Vagina (tissue), 2 donors: ENCODE measurements at regions not wholly inside any gene's neighbourhood (a gene's known extent, or its start where the extent isn't known, plus 50 kb on each side); places are given as distances from the start of the nearest gene placed in this dataset.

Experiments
- DNase-seq, 2 donors: peaks; one replicate each; pipeline ENCODE4 v3.0.0-alpha.2; 2017; ENCODE audit errors: extremely low spot score in 2 of 2
- H3K27ac ChIP-seq: fragments of 200-600 bp; sonication (generic); one replicate; pipeline ENCODE4 v1.5.1; 2019
- H3K27me3 ChIP-seq: fragments of 200-600 bp; sonication (generic); one replicate; pipeline ENCODE4 v1.5.1; 2019
- H3K36me3 ChIP-seq, 2 donors: fragments of 200-600 bp; sonication (generic); one replicate each; pipeline ENCODE4 v1.5.1; 2017 to 2019
- H3K4me1 ChIP-seq: fragments of 200-600 bp; sonication (generic); one replicate; pipeline ENCODE4 v1.5.1; 2019
- H3K4me3 ChIP-seq, 2 donors: fragments of 200-600 bp; sonication (generic); 1 replicate in 1 of 2; 2 replicates in 1 of 2; pipeline ENCODE4 v1.5.1; 2016 to 2019
- H3K9me3 ChIP-seq: fragments of 200-600 bp; sonication (generic); one replicate; pipeline ENCODE4 v1.5.1; 2019
- POLR2A ChIP-seq, 2 donors: fragments of 450-650 bp; IDR thresholded peaks; one replicate each; pipeline ENCODE4 v1.6.1; 2017; ENCODE audit warnings: antibody characterized with exemption in 2 of 2, mild to moderate bottlenecking in 2 of 2, moderate library complexity in 2 of 2
- POLR2AphosphoS5 ChIP-seq, 2 donors: sonication (generic); formaldehyde crosslinking; IDR thresholded peaks; one replicate each; pipeline ENCODE4 v1.9.0; 2017; ENCODE audit warnings: antibody characterized with exemption in 2 of 2, mild to moderate bottlenecking in 2 of 2, low read depth in 1 of 2; ENCODE audit not compliant: insufficient read depth in 1 of 2
- intact Hi-C: fragments of 100-400 bp; cut with DNase I; formaldehyde crosslinking; loops from one replicate; pipeline ENCODE4 v1.15.1; 2023
- TF ChIP-seq, protein P1 (sequence below), 3 experiments: fragments of 450-650 bp in 2 of 3; fragments of 200-600 bp in 1 of 3; sonication (generic) in 1 of 3; IDR thresholded peaks; one replicate each; pipeline ENCODE4 v1.5.1; 2017 to 2019; ENCODE audit warnings: antibody characterized with exemption in 3 of 3, mild to moderate bottlenecking in 2 of 3, moderate library complexity in 2 of 3

DNA sequence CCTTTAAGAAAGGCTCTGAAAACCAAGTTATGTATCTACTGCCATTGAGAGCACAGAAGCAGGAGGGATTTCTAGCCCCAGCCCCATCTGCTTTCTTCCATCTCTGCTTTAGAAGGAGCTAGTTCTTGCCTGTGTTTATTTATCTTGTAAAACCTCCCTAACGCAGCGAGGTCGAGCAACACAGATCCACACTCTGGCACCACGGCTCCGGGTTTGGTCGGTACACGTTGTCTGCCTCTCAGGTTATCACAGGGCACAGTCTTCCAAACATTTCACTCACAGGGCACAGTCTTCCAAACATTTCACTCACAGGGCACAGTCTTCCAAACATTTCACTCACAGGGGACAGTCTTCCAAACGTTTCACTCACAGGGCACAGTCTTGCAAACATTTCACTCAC lies 69.7 kb upstream of the TLR3 start:
- Histone ChIP-seq H3K27me3 (no peaks in the 10 kb centered on the region), H3K9me3 (no peaks in the 10 kb centered on the region), H3K27ac (no peak overlapping the region), H3K4me3 (no peak overlapping the region), H3K4me1 (no peaks in the 10 kb centered on the region), H3K36me3 (no peaks in the 10 kb centered on the region)
- no peak for TF ChIP-seq POLR2A (IDR thresholded peaks at IDR 0.05)
- TF ChIP-seq POLR2AphosphoS5 (IDR thresholded peaks at IDR 0.05; ENCODE audit: insufficient read depth in 1 of 2, low read depth in 1 of 2), result no peak
- TF ChIP-seq, protein P1, sequence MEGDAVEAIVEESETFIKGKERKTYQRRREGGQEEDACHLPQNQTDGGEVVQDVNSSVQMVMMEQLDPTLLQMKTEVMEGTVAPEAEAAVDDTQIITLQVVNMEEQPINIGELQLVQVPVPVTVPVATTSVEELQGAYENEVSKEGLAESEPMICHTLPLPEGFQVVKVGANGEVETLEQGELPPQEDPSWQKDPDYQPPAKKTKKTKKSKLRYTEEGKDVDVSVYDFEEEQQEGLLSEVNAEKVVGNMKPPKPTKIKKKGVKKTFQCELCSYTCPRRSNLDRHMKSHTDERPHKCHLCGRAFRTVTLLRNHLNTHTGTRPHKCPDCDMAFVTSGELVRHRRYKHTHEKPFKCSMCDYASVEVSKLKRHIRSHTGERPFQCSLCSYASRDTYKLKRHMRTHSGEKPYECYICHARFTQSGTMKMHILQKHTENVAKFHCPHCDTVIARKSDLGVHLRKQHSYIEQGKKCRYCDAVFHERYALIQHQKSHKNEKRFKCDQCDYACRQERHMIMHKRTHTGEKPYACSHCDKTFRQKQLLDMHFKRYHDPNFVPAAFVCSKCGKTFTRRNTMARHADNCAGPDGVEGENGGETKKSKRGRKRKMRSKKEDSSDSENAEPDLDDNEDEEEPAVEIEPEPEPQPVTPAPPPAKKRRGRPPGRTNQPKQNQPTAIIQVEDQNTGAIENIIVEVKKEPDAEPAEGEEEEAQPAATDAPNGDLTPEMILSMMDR (IDR thresholded peaks at IDR 0.05), result no peak
- intact Hi-C loops, result no loop called here
- no peak for DNase-seq

DNA sequence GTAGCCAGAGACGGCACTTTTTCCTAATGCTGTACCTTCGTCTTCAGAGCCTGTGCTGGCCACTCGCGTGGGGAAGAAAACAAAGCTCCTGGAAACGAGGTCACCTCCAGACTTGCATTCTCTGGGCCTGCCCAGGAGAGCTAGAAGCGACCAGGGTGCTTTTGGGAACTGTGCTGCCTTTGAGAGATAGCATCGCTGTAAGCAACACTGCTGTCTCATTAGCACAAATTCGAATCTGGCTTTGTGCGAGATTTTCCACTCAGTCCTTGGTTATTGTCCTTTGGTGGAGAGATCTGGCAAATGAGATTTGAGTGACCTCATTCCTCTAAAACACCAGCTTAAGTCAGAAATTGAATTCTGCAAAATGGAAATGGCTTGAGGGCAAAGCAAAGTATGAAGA lies 66.1 kb upstream of the TLR3 start:
- no peak overlapping the region for H3K27ac ChIP-seq

DNA sequence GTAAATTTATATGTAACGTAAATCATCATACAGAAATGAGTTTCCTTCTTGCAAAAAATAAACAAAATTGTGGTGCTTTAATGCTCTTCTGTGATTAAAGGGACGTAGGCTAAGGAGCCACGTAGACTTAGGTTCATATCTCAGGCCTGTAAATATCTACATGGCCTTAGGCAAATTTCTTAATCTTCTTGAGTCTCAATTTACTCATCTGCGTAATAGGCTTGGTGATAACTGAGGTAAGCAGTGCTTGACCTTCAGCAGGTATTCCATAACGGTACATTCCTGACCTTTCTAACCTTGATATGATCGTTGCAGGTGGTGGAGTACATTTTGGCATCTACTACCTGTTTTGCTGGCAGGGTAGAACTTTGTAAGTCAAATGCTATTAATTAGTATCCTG lies 65.2 kb upstream of the TLR3 start:
- no peak for DNase-seq
- intact Hi-C loops, result no loop called here
- no peak overlapping the region for H3K4me3 ChIP-seq
- TF ChIP-seq POLR2AphosphoS5 (IDR thresholded peaks at IDR 0.05; ENCODE audit: insufficient read depth in 1 of 2, low read depth in 1 of 2) (no peak), POLR2A (IDR thresholded peaks at IDR 0.05) (no peak)
- TF ChIP-seq, protein P1 (IDR thresholded peaks at IDR 0.05), result no peak
- H3K9me3 ChIP-seq, result no peaks in the 10 kb centered on the region
- no peak overlapping the region for H3K27ac ChIP-seq
- H3K36me3 ChIP-seq, result no peaks in the 10 kb centered on the region
- no peaks in the 10 kb centered on the region for H3K4me1 ChIP-seq
- H3K27me3 ChIP-seq, result no peaks in the 10 kb centered on the region

More for the DNA sequence above, 66.1 kb upstream of the TLR3 start:
- intact Hi-C loops, result no loop called here
- no peak for TF ChIP-seq POLR2AphosphoS5 (IDR thresholded peaks at IDR 0.05; ENCODE audit: insufficient read depth in 1 of 2, low read depth in 1 of 2)
- TF ChIP-seq, protein P1 (IDR thresholded peaks at IDR 0.05), result no peak
- no peak for TF ChIP-seq POLR2A (IDR thresholded peaks at IDR 0.05)
- Histone ChIP-seq H3K27me3 (no peaks in the 10 kb centered on the region), H3K36me3 (no peaks in the 10 kb centered on the region), H3K9me3 (no peaks in the 10 kb centered on the region), H3K4me3 (no peak overlapping the region), H3K4me1 (no peaks in the 10 kb centered on the region)
- DNase-seq, result no peak

DNA sequence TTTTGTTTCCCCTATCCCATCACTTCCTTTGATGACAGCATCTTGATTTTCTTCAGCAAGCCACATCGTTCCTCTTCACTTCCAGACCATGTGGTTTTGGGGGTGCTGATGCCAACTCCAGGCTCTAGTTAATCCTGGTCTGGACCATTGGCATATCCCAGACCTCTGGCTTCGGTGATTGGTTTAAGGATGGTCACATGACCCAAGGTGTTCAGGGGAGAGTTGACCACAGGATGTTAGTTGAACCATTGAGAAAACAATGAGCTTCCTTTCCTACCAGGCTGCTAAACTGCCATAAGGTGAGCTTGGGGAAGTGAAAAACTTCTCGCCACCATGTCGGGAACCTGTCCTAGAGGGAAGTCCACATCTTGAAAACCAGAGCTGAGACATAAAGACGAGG lies 60.9 kb upstream of the TLR3 start:
- no peak for DNase-seq
- Histone ChIP-seq H3K36me3 (no peaks in the 10 kb centered on the region), H3K27me3 (no peaks in the 10 kb centered on the region), H3K27ac (no peak overlapping the region), H3K4me1 (no peaks in the 10 kb centered on the region), H3K9me3 (no peaks in the 10 kb centered on the region), H3K4me3 (no peak overlapping the region)
- TF ChIP-seq, protein P1 (IDR thresholded peaks at IDR 0.05), result no peak
- TF ChIP-seq POLR2A (IDR thresholded peaks at IDR 0.05), result no peak
- TF ChIP-seq POLR2AphosphoS5 (IDR thresholded peaks at IDR 0.05; ENCODE audit: insufficient read depth in 1 of 2, low read depth in 1 of 2), result no peak
- intact Hi-C loops, result no loop called here

DNA sequence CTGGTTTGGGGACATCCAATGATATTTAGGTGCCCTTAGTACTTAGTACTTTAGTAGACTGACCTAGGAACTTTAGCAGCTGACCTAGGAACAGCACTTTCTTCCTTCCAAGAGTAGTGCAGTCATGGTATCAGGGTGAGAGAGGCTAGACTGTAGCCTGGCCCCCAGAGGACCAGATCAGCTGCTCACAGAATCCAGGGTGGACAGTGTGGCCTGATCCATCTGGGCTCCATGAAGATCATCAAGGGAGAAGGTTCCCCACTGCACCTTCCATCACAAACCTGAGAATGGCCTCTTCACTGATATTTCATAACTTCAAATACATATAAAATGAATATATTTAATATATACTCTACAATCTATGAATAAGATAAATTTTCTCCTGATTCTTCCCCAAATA lies 59.0 kb upstream of the TLR3 start:
- H3K4me1 ChIP-seq, result no peaks in the 10 kb centered on the region
- no peaks in the 10 kb centered on the region for H3K27me3 ChIP-seq
- no peak for TF ChIP-seq POLR2AphosphoS5 (IDR thresholded peaks at IDR 0.05; ENCODE audit: insufficient read depth in 1 of 2, low read depth in 1 of 2)
- TF ChIP-seq POLR2A (IDR thresholded peaks at IDR 0.05), result no peak
- TF ChIP-seq, protein P1 (IDR thresholded peaks at IDR 0.05), result no peak
- intact Hi-C loops, result no loop called here
- no peak overlapping the region for H3K4me3 ChIP-seq
- no peaks in the 10 kb centered on the region for H3K9me3 ChIP-seq
- H3K27ac ChIP-seq, result no peak overlapping the region
- no peaks in the 10 kb centered on the region for H3K36me3 ChIP-seq
- DNase-seq, result peak in 1 of 2 donors; percentile 54
